Loucy (cell line): ENCODE measurements at regions not wholly inside any gene's neighbourhood (a gene's known extent, or its start where the extent isn't known, plus 50 kb on each side); places are given as distances from the start of the nearest gene placed in this dataset.

ENCODE experiments used
- CTCF ChIP-seq: fragments of 200-600 bp; sonication (generic); conservative IDR thresholded peaks from 2 replicates; pipeline ENCODE4 v1.5.1; 2014; ENCODE audit warnings: mild to moderate bottlenecking, antibody characterized with exemption, low read length
- EZH2phosphoT487 ChIP-seq: fragments of 200-600 bp; IDR thresholded peaks from 2 replicates; pipeline ENCODE4 v1.6.1; 2018; ENCODE audit warnings: antibody characterized with exemption, mild to moderate bottlenecking, moderate library complexity, borderline replicate concordance

DNA sequence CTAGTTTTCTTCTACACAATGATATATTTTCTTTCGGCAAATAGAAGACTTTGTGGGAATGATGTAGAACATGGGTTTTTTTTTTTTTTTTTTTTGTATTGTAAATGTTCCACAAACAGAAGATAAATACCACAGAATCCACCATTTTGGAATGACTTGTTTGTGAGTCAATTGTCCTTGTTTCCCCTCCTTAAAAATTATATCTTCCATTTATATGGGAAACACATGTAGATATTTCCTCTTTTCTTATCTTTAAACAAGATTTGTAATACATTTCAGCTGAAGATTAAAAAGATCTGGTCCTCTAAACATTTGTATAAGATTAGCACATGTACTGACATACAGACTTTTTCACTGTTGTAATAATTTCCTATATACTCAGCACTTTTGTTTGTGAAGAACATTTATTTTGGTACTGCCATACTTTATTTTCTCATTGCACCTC is 304.6 kb downstream of the SPRY1 start:
- TF ChIP-seq CTCF (no peak), EZH2phosphoT487 (no peak)
